HL-60 (cell line): ENCODE measurements at regions not wholly inside any gene's neighbourhood (a gene's known extent, or its start where the extent isn't known, plus 50 kb on each side); places are given as distances from the start of the nearest gene placed in this dataset.

Experiments used
- CTCF ChIP-seq: IDR thresholded peaks from one replicate; pipeline ENCODE4 v1.5.1; 2011; ENCODE audit warnings: low read length, control low read depth, inconsistent platforms; ENCODE audit not compliant: insufficient read depth
- GABPA ChIP-seq: IDR thresholded peaks from 2 replicates; pipeline ENCODE4 v1.6.1; 2012; ENCODE audit warnings: low read depth
- POLR2AphosphoS5 ChIP-seq: IDR thresholded peaks from 2 replicates; pipeline ENCODE4 v1.6.1; 2012; ENCODE audit warnings: low read depth

GRCh38 chr13:44806826-44807225, 182.4 kb downstream of the NUFIP1 start:
- TF ChIP-seq CTCF, result no peak
- TF ChIP-seq POLR2AphosphoS5, result no peak
- TF ChIP-seq GABPA, result no peak
